ENCODE measurements at regions not wholly inside any gene's neighbourhood (a gene's known extent, or its start where the extent isn't known, plus 50 kb on each side); places are given as distances from the start of the nearest gene placed in this dataset.
A peak's percentile ranks its signal among the peaks of the same experiment; 100 is the strongest.

- H3K4me3 Mint-ChIP-seq: no peak overlapping the region
- no peaks in the 10 kb centered on the region for H3K27me3 Mint-ChIP-seq (ENCODE audit: low read depth)
- H3K4me1 Mint-ChIP-seq: peaks cover 2% of the 10 kb centered on the region
- H3K27ac Mint-ChIP-seq: no peak overlapping the region
- no peaks in the 10 kb centered on the region for H3K9me3 Mint-ChIP-seq
- H3K36me3 Mint-ChIP-seq: no peaks in the 10 kb centered on the region
- TF ChIP-seq CTCF (IDR thresholded peaks at IDR 0.05; ENCODE audit: unreplicated experiment): no peak
- DNase-seq (ENCODE audit: low spot score in 2 of 2, unreplicated experiment in 2 of 2): no peak
These were observed 1565.2 kb upstream of the GOT2 start for GRCh38 chr16:60299241-60299776.

GRCh38 chr16:60295451-60295850, 1561.3 kb upstream of the GOT2 start:
- H3K9me3 Mint-ChIP-seq: no peaks in the 10 kb centered on the region
- no peaks in the 10 kb centered on the region for H3K27me3 Mint-ChIP-seq (ENCODE audit: low read depth)
- H3K27ac Mint-ChIP-seq: no peak overlapping the region
- H3K36me3 Mint-ChIP-seq: no peaks in the 10 kb centered on the region
- no peak for DNase-seq (ENCODE audit: low spot score in 2 of 2, unreplicated experiment in 2 of 2)
- no peak overlapping the region for H3K4me3 Mint-ChIP-seq
- no peaks in the 10 kb centered on the region for H3K4me1 Mint-ChIP-seq
- no peak for TF ChIP-seq CTCF (IDR thresholded peaks at IDR 0.05; ENCODE audit: unreplicated experiment)

GRCh38 chr16:60285794-60286193, 1551.7 kb upstream of the GOT2 start:
- Mint-ChIP-seq H3K36me3 (no peaks in the 10 kb centered on the region), H3K9me3 (no peaks in the 10 kb centered on the region), H3K27me3 (ENCODE audit: low read depth) (no peaks in the 10 kb centered on the region), H3K4me3 (no peak overlapping the region), H3K27ac (no peak overlapping the region), H3K4me1 (peaks cover 21% of the 10 kb centered on the region)
- no peak for TF ChIP-seq CTCF (IDR thresholded peaks at IDR 0.05; ENCODE audit: unreplicated experiment)
- no peak for DNase-seq (ENCODE audit: low spot score in 2 of 2, unreplicated experiment in 2 of 2)

DNA sequence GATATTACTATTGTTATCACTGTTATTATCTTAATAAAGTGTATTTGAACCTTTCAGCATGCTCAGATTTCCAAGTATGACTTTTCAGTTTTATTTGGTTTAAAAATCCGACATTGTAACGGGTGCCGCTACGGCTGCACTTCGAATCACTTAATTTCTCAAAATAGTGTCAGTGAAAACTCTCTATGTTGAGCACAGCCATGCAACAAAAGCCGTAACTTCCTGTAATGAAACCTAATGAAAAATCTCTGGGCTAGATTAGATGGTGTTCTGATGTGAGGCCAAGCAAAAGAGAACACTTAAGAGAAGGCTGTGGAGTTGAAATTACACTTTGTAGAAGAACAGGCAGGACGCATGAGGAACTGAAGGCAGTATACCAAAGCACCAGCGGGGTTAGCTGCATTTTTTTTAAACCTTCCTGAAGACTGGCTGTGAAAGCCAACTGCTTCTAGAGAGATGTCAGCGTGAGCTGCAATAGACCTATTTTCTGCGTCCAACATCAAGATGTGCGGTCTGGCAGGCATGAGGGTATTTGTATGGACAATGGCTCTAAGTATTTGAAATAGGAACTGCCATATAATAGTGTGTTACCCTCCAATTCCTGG, 1545.0 kb upstream of the GOT2 start:
- DNase-seq (ENCODE audit: low spot score in 2 of 2, unreplicated experiment in 2 of 2): no peak
- TF ChIP-seq CTCF (IDR thresholded peaks at IDR 0.05; ENCODE audit: unreplicated experiment): no peak
- H3K9me3 Mint-ChIP-seq: peaks cover 6% of the 10 kb centered on the region

DNA sequence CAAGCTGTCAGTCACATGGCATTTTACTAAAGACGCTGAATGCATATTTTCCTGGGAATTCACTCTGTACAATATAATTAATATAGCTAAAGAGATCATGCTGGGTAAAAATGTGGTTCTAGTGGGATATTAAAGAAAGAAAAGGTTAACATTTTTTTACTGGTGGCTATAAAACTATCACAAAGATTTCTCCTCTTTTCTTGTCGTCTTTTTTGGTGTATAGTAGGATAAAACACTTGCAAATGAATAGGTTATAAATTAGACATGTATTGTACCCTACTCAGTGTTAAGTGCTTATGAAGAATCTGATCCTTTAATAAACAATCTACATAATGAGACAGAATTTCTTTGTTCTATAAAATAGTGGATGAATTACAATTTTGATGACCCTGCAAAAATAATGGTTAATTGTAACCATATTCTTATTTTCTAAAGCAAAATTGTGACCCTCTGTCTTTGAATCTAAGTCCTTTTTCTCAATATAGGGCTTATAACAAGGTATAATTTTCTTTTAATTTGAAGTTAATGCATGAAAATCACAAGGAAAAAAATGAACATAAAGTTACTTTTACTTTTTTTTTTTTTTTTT, 1540.4 kb upstream of the GOT2 start:
- no peak for TF ChIP-seq CTCF (IDR thresholded peaks at IDR 0.05; ENCODE audit: unreplicated experiment)
- DNase-seq (ENCODE audit: low spot score in 2 of 2, unreplicated experiment in 2 of 2): no peak
- Mint-ChIP-seq H3K4me1 (peaks cover 47% of the 10 kb centered on the region), H3K27ac (peak overlapping the region; percentile 11), H3K4me3 (no peak overlapping the region), H3K9me3 (peaks cover 6% of the 10 kb centered on the region), H3K27me3 (ENCODE audit: low read depth) (no peaks in the 10 kb centered on the region), H3K36me3 (no peaks in the 10 kb centered on the region)

More for the DNA sequence above, 1545.0 kb upstream of the GOT2 start:
- no peak overlapping the region for H3K4me3 Mint-ChIP-seq
- no peaks in the 10 kb centered on the region for H3K36me3 Mint-ChIP-seq
- no peak overlapping the region for H3K27ac Mint-ChIP-seq
- peaks cover 28% of the 10 kb centered on the region for H3K4me1 Mint-ChIP-seq
- H3K27me3 Mint-ChIP-seq (ENCODE audit: low read depth): no peaks in the 10 kb centered on the region
